ENCODE measurements at regions not wholly inside any gene's neighbourhood (a gene's known extent, or its start where the extent isn't known, plus 50 kb on each side); places are given as distances from the start of the nearest gene placed in this dataset.

- Histone ChIP-seq H3K9me3 (ENCODE audit: control insufficient read depth, low read length) (no peaks in the 10 kb centered on the region), H3K4me2 (ENCODE audit: low read length) (no peak overlapping the region), H3K27me3 (ENCODE audit: control insufficient read depth, insufficient read depth, low read length) (peaks cover 5% of the 10 kb centered on the region), H3K36me3 (ENCODE audit: control insufficient read depth, insufficient read depth, low read length) (no peaks in the 10 kb centered on the region), H3K4me3 (ENCODE audit: low read depth, low read length) (no peak overlapping the region), H3K79me2 (no peaks in the 10 kb centered on the region), H3K4me1 (no peaks in the 10 kb centered on the region), H3K27ac (no peak overlapping the region), H2AFZ (no peak overlapping the region), H3K9ac (no peak overlapping the region)
- TF ChIP-seq, protein P1, sequence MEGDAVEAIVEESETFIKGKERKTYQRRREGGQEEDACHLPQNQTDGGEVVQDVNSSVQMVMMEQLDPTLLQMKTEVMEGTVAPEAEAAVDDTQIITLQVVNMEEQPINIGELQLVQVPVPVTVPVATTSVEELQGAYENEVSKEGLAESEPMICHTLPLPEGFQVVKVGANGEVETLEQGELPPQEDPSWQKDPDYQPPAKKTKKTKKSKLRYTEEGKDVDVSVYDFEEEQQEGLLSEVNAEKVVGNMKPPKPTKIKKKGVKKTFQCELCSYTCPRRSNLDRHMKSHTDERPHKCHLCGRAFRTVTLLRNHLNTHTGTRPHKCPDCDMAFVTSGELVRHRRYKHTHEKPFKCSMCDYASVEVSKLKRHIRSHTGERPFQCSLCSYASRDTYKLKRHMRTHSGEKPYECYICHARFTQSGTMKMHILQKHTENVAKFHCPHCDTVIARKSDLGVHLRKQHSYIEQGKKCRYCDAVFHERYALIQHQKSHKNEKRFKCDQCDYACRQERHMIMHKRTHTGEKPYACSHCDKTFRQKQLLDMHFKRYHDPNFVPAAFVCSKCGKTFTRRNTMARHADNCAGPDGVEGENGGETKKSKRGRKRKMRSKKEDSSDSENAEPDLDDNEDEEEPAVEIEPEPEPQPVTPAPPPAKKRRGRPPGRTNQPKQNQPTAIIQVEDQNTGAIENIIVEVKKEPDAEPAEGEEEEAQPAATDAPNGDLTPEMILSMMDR (IDR thresholded peaks at IDR 0.05): no peak
Measured at GRCh38 chr5:73384861-73385260, 63.7 kb downstream of the FOXD1 start.

- Histone ChIP-seq H3K36me3 (ENCODE audit: control insufficient read depth, insufficient read depth, low read length) (no peaks in the 10 kb centered on the region), H3K79me2 (no peaks in the 10 kb centered on the region), H3K27ac (no peak overlapping the region), H3K4me3 (ENCODE audit: low read depth, low read length) (no peak overlapping the region), H2AFZ (peak overlapping the region; percentile 50), H3K27me3 (ENCODE audit: control insufficient read depth, insufficient read depth, low read length) (peaks cover 5% of the 10 kb centered on the region), H3K4me2 (ENCODE audit: low read length) (peak overlapping the region; percentile 67), H3K4me1 (no peaks in the 10 kb centered on the region), H3K9me3 (ENCODE audit: control insufficient read depth, low read length) (no peaks in the 10 kb centered on the region), H3K9ac (no peak overlapping the region)
- TF ChIP-seq, protein P1 (IDR thresholded peaks at IDR 0.05): no peak
Measured at GRCh38 chr5:73382401-73382740, 66.2 kb downstream of the FOXD1 start.

GRCh38 chr5:73381590-73382400 is 66.8 kb downstream of the FOXD1 start:
- Histone ChIP-seq H3K4me2 (ENCODE audit: low read length) (peak overlapping the region; percentile 67), H3K36me3 (ENCODE audit: control insufficient read depth, insufficient read depth, low read length) (no peaks in the 10 kb centered on the region), H3K4me3 (ENCODE audit: low read depth, low read length) (peak overlapping the region; percentile 39), H3K9me3 (ENCODE audit: control insufficient read depth, low read length) (no peaks in the 10 kb centered on the region), H3K9ac (no peak overlapping the region), H3K27ac (no peak overlapping the region), H3K79me2 (no peaks in the 10 kb centered on the region), H3K4me1 (no peaks in the 10 kb centered on the region), H3K27me3 (ENCODE audit: control insufficient read depth, insufficient read depth, low read length) (peaks cover 5% of the 10 kb centered on the region), H2AFZ (peak overlapping the region; percentile 50)
- TF ChIP-seq, protein P1 (IDR thresholded peaks at IDR 0.05): no peak

DNA sequence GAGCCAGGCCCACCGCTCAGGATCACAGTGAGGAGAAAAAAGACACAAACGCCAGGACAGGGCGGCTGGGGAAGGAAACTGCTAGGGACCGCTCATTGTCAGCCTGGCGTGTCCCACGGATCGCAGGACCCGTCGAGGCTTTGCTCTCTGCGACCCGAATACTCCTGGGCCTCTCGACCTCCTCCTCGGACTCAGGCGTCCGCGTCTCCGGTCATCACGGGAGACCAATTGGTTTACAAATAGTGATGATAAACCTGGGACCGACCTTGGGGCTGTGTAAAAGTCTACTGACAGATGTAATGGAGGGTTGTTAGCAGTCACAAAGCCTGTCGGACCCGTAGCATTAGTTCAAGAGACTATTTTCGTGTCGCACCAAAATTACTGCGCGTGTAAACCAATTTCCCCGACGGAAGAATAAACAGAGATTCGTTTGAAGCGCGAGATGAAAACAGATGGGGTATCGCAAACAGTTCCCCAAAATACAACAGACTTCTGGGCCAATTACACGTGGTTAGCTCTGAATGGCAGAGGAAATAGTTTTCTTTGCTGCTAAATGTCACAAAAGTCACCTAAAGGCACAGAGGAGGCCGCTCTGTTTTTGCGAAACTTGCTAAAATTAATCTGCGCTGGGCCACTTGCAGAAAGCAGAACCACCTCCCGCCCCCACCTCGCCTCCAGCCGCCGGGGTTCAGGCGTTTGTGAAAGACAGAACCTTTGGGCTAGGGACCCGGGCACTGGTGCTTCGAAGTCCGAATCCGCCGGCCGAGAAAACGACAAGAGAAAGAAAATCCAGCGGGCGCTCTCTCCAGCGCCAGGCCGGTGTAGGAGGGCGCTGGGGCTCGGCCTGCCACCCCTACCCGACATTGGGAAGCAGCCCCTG is 67.6 kb downstream of the FOXD1 start:
- Histone ChIP-seq H2AFZ (peak overlapping the region; percentile 50), H3K4me1 (no peaks in the 10 kb centered on the region), H3K9me3 (ENCODE audit: control insufficient read depth, low read length) (no peaks in the 10 kb centered on the region), H3K27ac (no peak overlapping the region), H3K9ac (no peak overlapping the region), H3K4me2 (ENCODE audit: low read length) (no peak overlapping the region), H3K79me2 (no peaks in the 10 kb centered on the region), H3K27me3 (ENCODE audit: control insufficient read depth, insufficient read depth, low read length) (peaks cover 5% of the 10 kb centered on the region), H3K4me3 (ENCODE audit: low read depth, low read length) (peak overlapping the region; percentile 39), H3K36me3 (ENCODE audit: control insufficient read depth, insufficient read depth, low read length) (no peaks in the 10 kb centered on the region)
- TF ChIP-seq, protein P1 (IDR thresholded peaks at IDR 0.05): no peak

Data from parathyroid adenoma (tissue), 2 donors.